Stimulated activated CD8-positive, alpha-beta memory T cell treated with anti-CD3 and anti-CD28 coated beads, Interleukin-15, amount 100 ng/mL, for 48 hours (primary cell): ENCODE measurements at regions not wholly inside any gene's neighbourhood (a gene's known extent, or its start where the extent isn't known, plus 50 kb on each side); places are given as distances from the start of the nearest gene placed in this dataset.

ENCODE experiments used
- DNase-seq, 2 donors: peaks; one replicate each; pipeline ENCODE4 v3.0.0-alpha.2; 2020; ENCODE audit warnings: low read depth in 2 of 2

GRCh38 chr16:80489173-80489572 is 51.6 kb upstream of the DYNLRB2 start:
- DNase-seq: no peak

GRCh38 chr16:80488167-80488566 is 52.6 kb upstream of the DYNLRB2 start:
- no peak for DNase-seq

GRCh38 chr16:80480664-80481063 is 60.1 kb upstream of the DYNLRB2 start:
- DNase-seq: no peak

GRCh38 chr16:80477838-80478237 is 63.0 kb upstream of the DYNLRB2 start:
- no peak for DNase-seq

- DNase-seq: no peak
These were observed 72.8 kb upstream of the DYNLRB2 start for GRCh38 chr16:80468029-80468428.

- DNase-seq: peak; percentile 21 to 29
These were observed 74.5 kb upstream of the DYNLRB2 start for GRCh38 chr16:80466024-80466987.

GRCh38 chr16:80463751-80464495 is 76.9 kb upstream of the DYNLRB2 start:
- no peak for DNase-seq

- no peak for DNase-seq
These were observed 77.5 kb upstream of the DYNLRB2 start for GRCh38 chr16:80463326-80463725.

- DNase-seq: no peak
These were observed 77.9 kb upstream of the DYNLRB2 start for GRCh38 chr16:80462917-80463316.

- no peak for DNase-seq
These were observed 79.8 kb upstream of the DYNLRB2 start for GRCh38 chr16:80460988-80461387.

- DNase-seq: no peak
These were observed 80.8 kb upstream of the DYNLRB2 start for GRCh38 chr16:80459966-80460365.

GRCh38 chr16:80459331-80459777 is 81.4 kb upstream of the DYNLRB2 start:
- DNase-seq: no peak

GRCh38 chr16:80457871-80458270 is 82.9 kb upstream of the DYNLRB2 start:
- no peak for DNase-seq

GRCh38 chr16:80454802-80455201 is 86.0 kb upstream of the DYNLRB2 start:
- DNase-seq: no peak

- no peak for DNase-seq
These were observed 91.4 kb upstream of the DYNLRB2 start for GRCh38 chr16:80449392-80449791.

- no peak for DNase-seq
These were observed 93.6 kb upstream of the DYNLRB2 start for GRCh38 chr16:80447241-80447640.

GRCh38 chr16:80442779-80443178 is 98.0 kb upstream of the DYNLRB2 start:
- DNase-seq: no peak

GRCh38 chr16:80441935-80442334 is 98.9 kb upstream of the DYNLRB2 start:
- no peak for DNase-seq

- DNase-seq: no peak
These were observed 100.1 kb upstream of the DYNLRB2 start for GRCh38 chr16:80440667-80441066.

GRCh38 chr16:80437707-80438106 is 103.1 kb upstream of the DYNLRB2 start:
- no peak for DNase-seq

- no peak for DNase-seq
These were observed 104.3 kb upstream of the DYNLRB2 start for GRCh38 chr16:80436510-80436909.

GRCh38 chr16:80433623-80434022 is 107.2 kb upstream of the DYNLRB2 start:
- DNase-seq: no peak

GRCh38 chr16:80427795-80428194 is 113.0 kb upstream of the DYNLRB2 start:
- no peak for DNase-seq
